ENCODE measurements at regions not wholly inside any gene's neighbourhood (a gene's known extent, or its start where the extent isn't known, plus 50 kb on each side); places are given as distances from the start of the nearest gene placed in this dataset.

- TF ChIP-seq, protein P1, sequence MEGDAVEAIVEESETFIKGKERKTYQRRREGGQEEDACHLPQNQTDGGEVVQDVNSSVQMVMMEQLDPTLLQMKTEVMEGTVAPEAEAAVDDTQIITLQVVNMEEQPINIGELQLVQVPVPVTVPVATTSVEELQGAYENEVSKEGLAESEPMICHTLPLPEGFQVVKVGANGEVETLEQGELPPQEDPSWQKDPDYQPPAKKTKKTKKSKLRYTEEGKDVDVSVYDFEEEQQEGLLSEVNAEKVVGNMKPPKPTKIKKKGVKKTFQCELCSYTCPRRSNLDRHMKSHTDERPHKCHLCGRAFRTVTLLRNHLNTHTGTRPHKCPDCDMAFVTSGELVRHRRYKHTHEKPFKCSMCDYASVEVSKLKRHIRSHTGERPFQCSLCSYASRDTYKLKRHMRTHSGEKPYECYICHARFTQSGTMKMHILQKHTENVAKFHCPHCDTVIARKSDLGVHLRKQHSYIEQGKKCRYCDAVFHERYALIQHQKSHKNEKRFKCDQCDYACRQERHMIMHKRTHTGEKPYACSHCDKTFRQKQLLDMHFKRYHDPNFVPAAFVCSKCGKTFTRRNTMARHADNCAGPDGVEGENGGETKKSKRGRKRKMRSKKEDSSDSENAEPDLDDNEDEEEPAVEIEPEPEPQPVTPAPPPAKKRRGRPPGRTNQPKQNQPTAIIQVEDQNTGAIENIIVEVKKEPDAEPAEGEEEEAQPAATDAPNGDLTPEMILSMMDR (IDR thresholded peaks at IDR 0.05; ENCODE audit: control insufficient read depth, extremely low read depth, insufficient read depth): no peak
- DNase-seq (ENCODE audit: low read depth): no peak
- no peak overlapping the region for H3K4me3 ChIP-seq (ENCODE audit: low read depth, low read length)
These were observed 116.5 kb downstream of the UCHL1 start for GRCh38 chr4:41373221-41373620.

DNA sequence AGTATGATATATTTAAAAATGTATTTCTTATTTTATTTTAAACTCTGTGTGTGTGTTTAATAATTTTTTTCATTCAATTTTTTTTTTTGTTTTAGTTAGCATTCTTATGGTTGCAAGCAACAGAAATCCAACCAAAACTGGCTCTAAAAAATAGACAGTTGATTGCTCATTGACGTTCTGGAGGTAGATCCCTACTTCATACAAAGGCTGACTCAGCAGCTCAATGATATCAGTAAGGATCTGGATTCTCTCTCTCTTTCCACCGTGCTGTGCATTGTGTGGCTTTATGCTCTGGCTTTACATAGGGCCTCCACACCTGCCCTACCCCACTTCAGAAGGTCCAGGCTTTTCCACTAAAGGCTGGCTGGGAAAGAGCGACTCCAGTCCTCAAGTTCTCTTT is 117.8 kb downstream of the UCHL1 start:
- no peak overlapping the region for H3K4me3 ChIP-seq (ENCODE audit: low read depth, low read length)
- TF ChIP-seq, protein P1 (IDR thresholded peaks at IDR 0.05; ENCODE audit: control insufficient read depth, extremely low read depth, insufficient read depth): no peak
- no peak for DNase-seq (ENCODE audit: low read depth)

DNA sequence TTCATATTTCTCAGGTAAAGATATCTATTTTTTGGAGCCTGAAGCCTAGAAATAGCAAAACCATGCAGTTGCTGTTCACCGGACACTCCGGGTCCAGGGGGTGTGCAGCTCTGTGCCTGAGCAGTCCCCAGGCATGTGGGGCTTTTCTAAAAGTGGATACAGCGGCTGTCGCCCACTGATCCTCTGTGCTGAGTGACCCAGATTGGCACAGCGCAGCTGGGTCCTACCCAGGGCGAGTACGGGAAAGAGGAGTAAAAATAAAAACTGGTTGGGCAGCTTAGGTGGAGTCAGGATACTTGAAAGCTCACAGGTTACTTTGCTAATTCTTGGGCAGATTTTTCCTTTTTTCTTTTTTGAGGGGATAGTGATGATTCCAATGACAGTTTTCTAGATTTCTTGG is 118.8 kb downstream of the UCHL1 start:
- no peak overlapping the region for H3K4me3 ChIP-seq (ENCODE audit: low read depth, low read length)
- TF ChIP-seq, protein P1 (IDR thresholded peaks at IDR 0.05; ENCODE audit: control insufficient read depth, extremely low read depth, insufficient read depth): no peak
- DNase-seq (ENCODE audit: low read depth): no peak

- no peak for DNase-seq (ENCODE audit: low read depth)
- no peak overlapping the region for H3K4me3 ChIP-seq (ENCODE audit: low read depth, low read length)
- TF ChIP-seq, protein P1 (IDR thresholded peaks at IDR 0.05; ENCODE audit: control insufficient read depth, extremely low read depth, insufficient read depth): no peak
These were observed 120.5 kb downstream of the UCHL1 start for GRCh38 chr4:41377196-41377595.

DNA sequence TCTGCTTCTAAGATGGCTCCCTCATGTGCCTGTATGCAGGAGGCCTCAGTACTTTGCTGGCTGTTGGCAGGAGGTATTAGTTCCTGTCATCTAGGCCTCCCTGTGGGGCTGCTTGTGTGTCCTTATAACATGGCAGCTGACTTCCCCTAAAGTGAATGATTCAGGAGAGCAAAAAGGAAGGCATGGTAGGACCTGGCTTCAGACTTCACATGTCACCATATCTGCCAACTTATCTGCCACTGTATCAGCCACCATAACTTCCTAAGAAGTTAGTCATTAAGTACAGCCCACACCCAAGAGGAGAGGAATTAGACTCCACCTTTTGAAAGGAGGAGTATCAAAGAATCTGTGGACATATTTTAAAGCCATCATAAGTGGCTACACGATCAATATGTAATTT is 122.5 kb downstream of the UCHL1 start:
- no peak overlapping the region for H3K4me3 ChIP-seq (ENCODE audit: low read depth, low read length)
- no peak for DNase-seq (ENCODE audit: low read depth)
- TF ChIP-seq, protein P1 (IDR thresholded peaks at IDR 0.05; ENCODE audit: control insufficient read depth, extremely low read depth, insufficient read depth): no peak

- no peak overlapping the region for H3K4me3 ChIP-seq (ENCODE audit: low read depth, low read length)
- DNase-seq (ENCODE audit: low read depth): no peak
- TF ChIP-seq, protein P1 (IDR thresholded peaks at IDR 0.05; ENCODE audit: control insufficient read depth, extremely low read depth, insufficient read depth): no peak
These were observed 123.9 kb downstream of the UCHL1 start for GRCh38 chr4:41380511-41381157.

DNA sequence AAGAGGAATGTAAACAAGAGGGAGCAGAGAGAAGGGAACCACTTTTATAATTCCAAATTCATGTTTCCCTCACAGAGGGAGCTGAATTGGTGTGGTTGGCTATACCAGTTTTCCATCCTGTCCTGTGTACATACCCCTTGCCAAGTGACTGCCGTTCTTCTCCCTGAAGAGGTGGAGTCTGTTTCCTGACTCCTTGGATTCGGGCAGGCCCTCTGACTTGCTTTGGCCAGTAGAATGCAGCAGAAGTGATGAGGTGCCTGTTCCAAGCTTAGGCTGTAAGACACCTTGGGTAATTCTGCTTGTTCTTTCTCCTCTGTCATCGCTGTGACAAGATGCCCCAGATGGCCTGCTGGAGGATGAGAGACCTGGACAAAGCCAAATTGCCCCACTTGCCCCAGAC is 124.7 kb downstream of the UCHL1 start:
- TF ChIP-seq, protein P1 (IDR thresholded peaks at IDR 0.05; ENCODE audit: control insufficient read depth, extremely low read depth, insufficient read depth): no peak
- no peak for DNase-seq (ENCODE audit: low read depth)
- no peak overlapping the region for H3K4me3 ChIP-seq (ENCODE audit: low read depth, low read length)
